GM23338 (cell line): ENCODE measurements at regions not wholly inside any gene's neighbourhood (a gene's known extent, or its start where the extent isn't known, plus 50 kb on each side); places are given as distances from the start of the nearest gene placed in this dataset.
"Not testable (repeated sequence)": the region's sequence is repeated elsewhere in the genome, so short reads cannot be mapped to it uniquely, and the experiment has no call there.

Experiments used
- ATAC-seq: fragments of 200-7000 bp; cut with Tn5 transposase; 3 replicates; pipeline ENCODE4 v1.9.1; 2020
- DNase-seq: peaks from one replicate; pipeline ENCODE4 v3.0.0-alpha.2; 2015; ENCODE audit warnings: low spot score
- H2AFZ ChIP-seq: fragments of 200-600 bp; sonication (generic); 2 replicates; pipeline ENCODE4 v1.8.0; 2016; ENCODE audit warnings: antibody characterized with exemption, mild to moderate bottlenecking, moderate library complexity
- H3F3A ChIP-seq: fragments of 200-600 bp; sonication (generic); replicated peaks from 2 replicates; pipeline ENCODE4 v1.8.0; 2017; ENCODE audit warnings: antibody characterized with exemption, mixed run types, low read depth
- H3K27ac ChIP-seq: fragments of 200-600 bp; sonication (generic); 2 replicates; pipeline ENCODE4 v1.6.1; 2016; ENCODE audit warnings: low read depth
- H3K27me3 ChIP-seq: fragments of 200-600 bp; sonication (generic); 2 replicates; pipeline ENCODE4 v1.8.0; 2016; ENCODE audit warnings: mild to moderate bottlenecking, mixed run types, moderate library complexity; ENCODE audit not compliant: insufficient read depth
- H3K36me3 ChIP-seq: fragments of 200-600 bp; sonication (generic); 2 replicates; pipeline ENCODE4 v1.8.0; 2016; ENCODE audit warnings: mild to moderate bottlenecking; ENCODE audit not compliant: insufficient read depth
- H3K4me1 ChIP-seq: fragments of 200-600 bp; sonication (generic); 2 replicates; pipeline ENCODE4 v1.8.0; 2016; ENCODE audit warnings: mild to moderate bottlenecking, moderate library complexity; ENCODE audit not compliant: insufficient read depth
- H3K4me2 ChIP-seq: fragments of 200-600 bp; sonication (generic); 2 replicates; pipeline ENCODE4 v1.7.1; 2017; ENCODE audit warnings: mixed run types
- H3K4me3 ChIP-seq: fragments of 200-600 bp; sonication (generic); 2 replicates; pipeline ENCODE4 v1.6.1; 2016; ENCODE audit warnings: mixed run types
- H3K79me2 ChIP-seq: fragments of 200-600 bp; sonication (generic); replicated peaks from 2 replicates; pipeline ENCODE4 v1.8.0; 2017; ENCODE audit warnings: mild to moderate bottlenecking; ENCODE audit not compliant: insufficient read depth
- H3K9me2 ChIP-seq: fragments of 200-600 bp; sonication (generic); 2 replicates; pipeline ENCODE4 v1.8.0; 2017; ENCODE audit not compliant: insufficient read depth
- H4K20me1 ChIP-seq: fragments of 200-600 bp; sonication (generic); replicated peaks from 2 replicates; pipeline ENCODE4 v1.8.0; 2017; ENCODE audit warnings: mild to moderate bottlenecking; ENCODE audit not compliant: insufficient read depth
- H3K27ac Mint-ChIP-seq: 2 replicates; pipeline ENCODE4 v1.8.0; 2020; ENCODE audit warnings: inconsistent platforms, mild to moderate bottlenecking, moderate library complexity, mixed read lengths
- H3K27me3 Mint-ChIP-seq: 3 replicates; pipeline ENCODE4 v1.8.0; 2022; ENCODE audit warnings: low read depth, mild to moderate bottlenecking, moderate library complexity, mixed read lengths, inconsistent platforms; ENCODE audit not compliant: insufficient read depth, poor library complexity
- H3K36me3 Mint-ChIP-seq: 3 replicates; pipeline ENCODE4 v1.8.0; 2021; ENCODE audit warnings: low read depth, mild to moderate bottlenecking, inconsistent platforms, moderate library complexity, mixed read lengths
- H3K4me1 Mint-ChIP-seq: 3 replicates; pipeline ENCODE4 v1.8.0; 2020; ENCODE audit warnings: mild to moderate bottlenecking, inconsistent platforms, mixed read lengths
- H3K4me3 Mint-ChIP-seq: 3 replicates; pipeline ENCODE4 v1.8.0; 2021; ENCODE audit warnings: moderate library complexity, mild to moderate bottlenecking, inconsistent platforms, mixed read lengths
- H3K9me3 Mint-ChIP-seq: 3 replicates; pipeline ENCODE4 v1.8.0; 2020; ENCODE audit warnings: moderate library complexity, mild to moderate bottlenecking, inconsistent platforms, mixed read lengths

DNA sequence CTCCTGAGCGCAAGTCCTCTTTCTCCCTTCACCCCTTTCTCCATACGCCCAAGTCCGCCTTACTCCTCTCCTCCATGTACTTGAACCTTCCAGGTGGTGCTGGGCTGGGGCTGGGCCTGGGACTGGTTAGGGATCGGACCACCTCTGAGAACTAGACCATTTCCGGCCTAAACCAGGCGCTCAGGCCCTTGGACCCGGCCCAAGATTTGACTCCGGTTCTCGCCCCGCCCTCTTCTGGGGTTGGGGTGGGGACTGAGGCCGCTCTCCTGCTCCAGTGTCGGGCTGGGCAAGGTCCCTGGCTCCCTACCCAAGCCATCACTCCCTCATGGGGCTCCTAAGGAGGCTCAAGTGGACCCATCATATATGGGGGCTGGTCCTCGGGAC is 87.9 kb downstream of the LIMS4 start:
- H3K4me3 ChIP-seq, H3K4me3 Mint-ChIP-seq, H3K79me2 ChIP-seq, H3K9me3 Mint-ChIP-seq, H2AFZ ChIP-seq, H3K4me2 ChIP-seq, H4K20me1 ChIP-seq, H3K36me3 ChIP-seq, H3K27me3 Mint-ChIP-seq, H3K27ac ChIP-seq, H3K27ac Mint-ChIP-seq, H3K4me1 Mint-ChIP-seq, H3K36me3 Mint-ChIP-seq, DNase-seq, H3K4me1 ChIP-seq, H3K27me3 ChIP-seq, H3F3A ChIP-seq, H3K9me2 ChIP-seq: not testable (repeated sequence)
- ATAC-seq, result peak; percentile 24

DNA sequence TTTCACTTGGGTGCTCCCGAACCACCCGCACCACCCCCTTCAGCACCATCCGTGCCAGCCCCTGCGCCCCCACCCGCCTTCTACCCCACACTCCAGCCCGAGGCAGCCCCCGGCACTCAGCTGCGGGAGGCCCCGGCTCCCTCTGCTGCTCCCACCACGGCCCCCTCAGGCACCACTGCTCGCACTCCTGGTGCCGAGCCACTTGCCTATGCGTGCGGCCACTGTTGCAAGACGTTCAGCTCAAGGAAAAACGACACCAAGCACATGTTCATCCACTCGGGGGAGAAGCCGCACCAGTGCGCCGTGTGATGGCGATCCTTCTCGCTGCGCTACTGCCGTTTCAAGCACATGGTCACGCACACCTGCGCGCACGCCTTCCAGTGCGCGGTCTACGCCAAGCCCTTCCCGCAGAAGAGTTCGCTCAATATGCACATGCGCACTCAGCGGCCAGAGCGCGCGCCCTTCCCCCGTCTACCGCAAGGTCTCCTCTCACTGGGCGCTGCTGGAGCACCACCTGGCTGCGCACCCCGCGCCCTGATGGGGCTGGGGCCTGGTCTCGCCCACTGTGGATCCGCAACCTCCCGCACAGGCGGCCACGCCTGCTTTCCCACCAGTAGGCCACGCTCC is 88.4 kb downstream of the LIMS4 start:
- not testable (repeated sequence) for H3K27ac ChIP-seq, H3K4me1 Mint-ChIP-seq, H3K79me2 ChIP-seq, H2AFZ ChIP-seq, H4K20me1 ChIP-seq, H3K36me3 Mint-ChIP-seq, H3K9me2 ChIP-seq, H3K4me2 ChIP-seq, H3K36me3 ChIP-seq, H3K4me3 Mint-ChIP-seq, H3K9me3 Mint-ChIP-seq, H3K27me3 Mint-ChIP-seq, H3F3A ChIP-seq, DNase-seq, H3K4me3 ChIP-seq, H3K27ac Mint-ChIP-seq, H3K27me3 ChIP-seq, H3K4me1 ChIP-seq
- peak; percentile 81 for ATAC-seq

DNA sequence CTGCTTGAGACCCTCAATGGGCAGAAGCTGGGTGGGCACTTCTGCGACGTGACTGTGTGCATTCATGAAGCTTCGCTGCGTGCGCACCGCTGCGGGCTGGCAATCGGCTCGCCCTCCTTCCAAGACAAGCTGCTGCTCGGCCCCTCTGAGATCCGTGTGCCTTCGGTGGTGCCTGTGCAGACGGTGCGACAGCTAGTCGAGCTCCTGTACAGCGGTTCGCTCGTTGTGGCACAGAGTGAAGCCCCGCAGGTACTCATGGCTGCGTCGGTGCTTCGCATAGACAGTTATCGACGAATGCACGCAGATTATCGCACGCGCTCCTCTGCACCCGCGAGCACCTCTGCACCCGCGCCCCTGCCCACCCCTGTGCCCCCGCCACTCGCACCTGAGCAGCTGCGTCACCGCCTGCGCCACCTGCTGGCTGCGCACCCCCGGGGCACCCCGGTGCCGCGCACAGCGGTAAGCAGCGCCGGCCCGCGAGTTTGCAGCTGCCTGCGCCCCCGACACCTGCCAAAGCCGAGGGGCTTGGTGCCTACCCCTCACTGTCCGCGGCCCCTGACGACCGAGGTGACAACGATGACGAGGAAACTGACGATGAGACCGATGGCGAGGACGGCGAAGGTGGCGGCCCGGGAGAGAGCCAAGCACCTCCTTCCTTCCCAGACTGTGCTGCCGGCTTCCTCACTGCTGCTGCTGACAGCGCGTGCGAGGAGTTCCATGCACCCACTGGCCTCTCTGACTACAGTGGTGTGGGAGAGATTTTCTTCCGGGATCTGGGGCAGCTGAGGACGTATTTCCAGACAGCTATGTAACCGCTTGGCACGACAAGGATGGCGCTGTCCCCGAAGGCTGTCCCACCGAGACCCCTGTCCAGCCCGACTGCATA is 89.2 kb downstream of the LIMS4 start:
- not testable (repeated sequence) for H3K79me2 ChIP-seq, H3K4me1 ChIP-seq, H3K4me1 Mint-ChIP-seq, H3K4me3 Mint-ChIP-seq, H3K36me3 Mint-ChIP-seq, H2AFZ ChIP-seq, H3K36me3 ChIP-seq, H3K27me3 Mint-ChIP-seq, H4K20me1 ChIP-seq, H3K27ac ChIP-seq, DNase-seq, H3F3A ChIP-seq, H3K27ac Mint-ChIP-seq, H3K9me2 ChIP-seq, H3K27me3 ChIP-seq, H3K4me3 ChIP-seq, H3K4me2 ChIP-seq, H3K9me3 Mint-ChIP-seq
- ATAC-seq, result peak; percentile 70

DNA sequence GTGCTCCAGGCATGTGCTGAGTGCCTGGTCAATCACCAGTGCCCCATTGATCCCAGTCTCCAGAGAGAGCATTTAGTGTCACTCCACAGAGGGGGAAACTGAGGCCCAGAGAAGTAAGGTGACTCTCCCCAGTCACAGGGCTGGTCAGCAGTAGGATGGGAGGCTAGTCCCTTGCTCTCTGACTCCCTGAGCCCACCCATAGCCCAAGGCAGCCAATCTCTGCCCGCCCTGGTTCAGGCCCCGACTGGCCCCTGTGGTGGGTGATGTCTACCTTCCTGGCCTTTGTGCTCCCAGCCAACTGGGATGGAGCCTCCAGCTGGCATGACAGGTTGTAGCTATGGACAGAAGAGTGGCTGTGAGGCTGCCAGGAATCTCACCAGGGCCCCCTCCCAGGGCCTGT is 99.1 kb downstream of the LIMS4 start:
- not testable (repeated sequence) for H3K27ac Mint-ChIP-seq, H3K4me1 Mint-ChIP-seq, DNase-seq, H3F3A ChIP-seq, H3K27me3 ChIP-seq, H3K27ac ChIP-seq, H3K9me2 ChIP-seq, H4K20me1 ChIP-seq, H3K79me2 ChIP-seq, H3K4me3 Mint-ChIP-seq, H3K27me3 Mint-ChIP-seq, H2AFZ ChIP-seq, H3K9me3 Mint-ChIP-seq, H3K4me2 ChIP-seq, H3K4me3 ChIP-seq, H3K36me3 Mint-ChIP-seq, H3K36me3 ChIP-seq, H3K4me1 ChIP-seq, ATAC-seq

DNA sequence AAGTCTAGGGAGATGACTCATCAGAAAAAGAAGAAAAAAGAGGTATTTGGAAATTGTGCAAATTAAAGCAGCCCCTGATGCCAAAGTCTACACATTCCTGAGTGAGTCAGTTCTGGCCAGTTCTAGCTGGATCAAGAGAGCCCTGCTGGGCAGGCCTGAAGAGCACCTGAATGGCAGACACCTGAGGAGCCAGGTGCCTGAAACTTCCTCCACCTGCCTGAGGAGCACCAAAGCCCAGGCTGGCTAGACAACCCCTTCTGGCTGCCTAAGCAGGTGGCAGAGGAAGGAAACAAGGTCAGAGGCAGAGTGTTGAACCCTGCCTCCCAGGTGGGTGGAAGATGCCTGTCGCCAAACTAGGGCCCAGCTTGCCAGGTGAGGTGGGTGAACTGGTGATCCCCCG is 101.0 kb downstream of the LIMS4 start:
- H3K4me3 ChIP-seq, H3K9me3 Mint-ChIP-seq, H3K4me1 Mint-ChIP-seq, H3K27ac Mint-ChIP-seq, H3K27ac ChIP-seq, H3K79me2 ChIP-seq, H3K27me3 Mint-ChIP-seq, DNase-seq, H3K4me3 Mint-ChIP-seq, H3F3A ChIP-seq, H3K4me2 ChIP-seq, H3K4me1 ChIP-seq, ATAC-seq, H3K36me3 ChIP-seq, H3K9me2 ChIP-seq, H4K20me1 ChIP-seq, H3K27me3 ChIP-seq, H3K36me3 Mint-ChIP-seq, H2AFZ ChIP-seq: not testable (repeated sequence)

DNA sequence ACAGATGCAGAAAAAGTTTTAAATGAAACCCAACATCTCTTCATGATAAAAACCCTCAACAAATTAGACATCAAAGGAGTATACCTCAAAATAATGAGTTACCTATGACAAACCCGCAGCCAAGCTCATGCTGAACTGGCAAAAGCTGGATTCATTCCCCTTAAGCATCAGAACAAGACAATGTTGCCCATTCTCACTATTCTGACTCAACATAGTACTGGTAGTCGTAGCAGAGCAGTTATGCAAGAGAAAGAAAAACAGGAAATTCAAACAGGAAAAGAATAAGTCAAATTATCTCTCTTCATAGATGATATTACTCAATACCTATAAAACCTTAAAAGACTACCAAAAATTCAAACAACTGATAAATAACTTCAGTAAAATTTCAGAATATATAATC is 115.0 kb downstream of the LIMS4 start:
- H3K4me1 ChIP-seq, ATAC-seq: not testable (repeated sequence)

More for the DNA sequence above, 115.0 kb downstream of the LIMS4 start:
- H3F3A ChIP-seq, H3K4me2 ChIP-seq, H4K20me1 ChIP-seq, H3K27ac ChIP-seq, H3K27ac Mint-ChIP-seq, H3K27me3 Mint-ChIP-seq, H3K36me3 ChIP-seq, H3K9me2 ChIP-seq, H3K4me3 Mint-ChIP-seq, H3K4me3 ChIP-seq, H3K27me3 ChIP-seq, H3K4me1 Mint-ChIP-seq, H3K9me3 Mint-ChIP-seq, DNase-seq, H2AFZ ChIP-seq, H3K79me2 ChIP-seq, H3K36me3 Mint-ChIP-seq: not testable (repeated sequence)
